ENCODE measurements at regions not wholly inside any gene's neighbourhood (a gene's known extent, or its start where the extent isn't known, plus 50 kb on each side); places are given as distances from the start of the nearest gene placed in this dataset.
"Not testable (repeated sequence)": the region's sequence is repeated elsewhere in the genome, so short reads cannot be mapped to it uniquely, and the experiment has no call there.

- ChIA-PET CTCF (no interaction called here), POLR2A (no interaction called here)
- Histone ChIP-seq H3K27me3 (replicated peaks in 2 of 5; ENCODE audit: control insufficient read depth in 4 of 5, insufficient read depth in 5 of 5, low read length in 4 of 5) (peaks cover 0 to 4% (median 0%) of the 10 kb centered on the region in 5 experiments), H3K36me3 (ENCODE audit: control insufficient read depth in 4 of 4, insufficient read depth in 4 of 4, low read length in 3 of 4) (no peaks in the 10 kb centered on the region), H3K9me3 (ENCODE audit: control extremely low read depth in 1 of 5, control insufficient read depth in 4 of 5, insufficient read depth in 2 of 5, low read depth in 1 of 5, low read length in 4 of 5) (no peaks in the 10 kb centered on the region), H3K4me1 (ENCODE audit: control extremely low read depth in 1 of 4, control insufficient read depth in 4 of 4, insufficient read depth in 4 of 4, low read length in 3 of 4) (no peaks in the 10 kb centered on the region), H3K4me3 (ENCODE audit: control insufficient read depth in 1 of 7, extremely low read depth in 1 of 7, insufficient read depth in 4 of 7, low read depth in 2 of 7, low read length in 6 of 7) (no peak overlapping the region), H3K27ac (ENCODE audit: insufficient read depth in 1 of 2, low read depth in 1 of 2, low read length in 2 of 2, poor library complexity in 1 of 2, severe bottlenecking in 2 of 2) (no peak overlapping the region)
- no peak for DNase-seq
Measured at GRCh38 chr2:53610260-53610659, 157.3 kb upstream of the CHAC2 start.

- no peak overlapping the region for H3K4me3 ChIP-seq (ENCODE audit: control insufficient read depth in 1 of 7, extremely low read depth in 1 of 7, insufficient read depth in 4 of 7, low read depth in 2 of 7, low read length in 6 of 7)
- H3K4me1 ChIP-seq (ENCODE audit: control extremely low read depth in 1 of 4, control insufficient read depth in 4 of 4, insufficient read depth in 4 of 4, low read length in 3 of 4): no peaks in the 10 kb centered on the region
- H3K9me3 ChIP-seq (ENCODE audit: control extremely low read depth in 1 of 5, control insufficient read depth in 4 of 5, insufficient read depth in 2 of 5, low read depth in 1 of 5, low read length in 4 of 5): no peaks in the 10 kb centered on the region
- no peaks in the 10 kb centered on the region for H3K36me3 ChIP-seq (ENCODE audit: control insufficient read depth in 4 of 4, insufficient read depth in 4 of 4, low read length in 3 of 4)
- CTCF ChIA-PET: no interaction called here
- peaks cover 0 to 4% (median 0%) of the 10 kb centered on the region in 5 experiments for H3K27me3 ChIP-seq (replicated peaks in 2 of 5; ENCODE audit: control insufficient read depth in 4 of 5, insufficient read depth in 5 of 5, low read length in 4 of 5)
- POLR2A ChIA-PET: no interaction called here
- DNase-seq: no peak
- 100% methylated on average over 3 of the region's 6 CpGs for WGBS (ENCODE audit: insufficient coverage)
- no peak overlapping the region for H3K27ac ChIP-seq (ENCODE audit: insufficient read depth in 1 of 2, low read depth in 1 of 2, low read length in 2 of 2, poor library complexity in 1 of 2, severe bottlenecking in 2 of 2)
Measured at GRCh38 chr2:53609551-53609950, 158.1 kb upstream of the CHAC2 start.

GRCh38 chr2:53608293-53608692, 159.3 kb upstream of the CHAC2 start:
- Histone ChIP-seq H3K27me3 (replicated peaks in 2 of 5; ENCODE audit: control insufficient read depth in 4 of 5, insufficient read depth in 5 of 5, low read length in 4 of 5) (peaks cover 0 to 4% (median 0%) of the 10 kb centered on the region in 5 experiments), H3K4me3 (ENCODE audit: control insufficient read depth in 1 of 7, extremely low read depth in 1 of 7, insufficient read depth in 4 of 7, low read depth in 2 of 7, low read length in 6 of 7) (no peak overlapping the region), H3K4me1 (ENCODE audit: control extremely low read depth in 1 of 4, control insufficient read depth in 4 of 4, insufficient read depth in 4 of 4, low read length in 3 of 4) (no peaks in the 10 kb centered on the region), H3K9me3 (ENCODE audit: control extremely low read depth in 1 of 5, control insufficient read depth in 4 of 5, insufficient read depth in 2 of 5, low read depth in 1 of 5, low read length in 4 of 5) (no peaks in the 10 kb centered on the region), H3K36me3 (ENCODE audit: control insufficient read depth in 4 of 4, insufficient read depth in 4 of 4, low read length in 3 of 4) (no peaks in the 10 kb centered on the region), H3K27ac (ENCODE audit: insufficient read depth in 1 of 2, low read depth in 1 of 2, low read length in 2 of 2, poor library complexity in 1 of 2, severe bottlenecking in 2 of 2) (no peak overlapping the region)
- DNase-seq: no peak
- POLR2A ChIA-PET: no interaction called here
- CTCF ChIA-PET: no interaction called here
- WGBS (ENCODE audit: insufficient coverage): 96% methylated on average over 4 of the region's 5 CpGs

GRCh38 chr2:53600815-53601214, 166.8 kb upstream of the CHAC2 start:
- Histone ChIP-seq H3K4me3 (ENCODE audit: control insufficient read depth in 1 of 7, extremely low read depth in 1 of 7, insufficient read depth in 4 of 7, low read depth in 2 of 7, low read length in 6 of 7) (no peak overlapping the region), H3K27ac (ENCODE audit: insufficient read depth in 1 of 2, low read depth in 1 of 2, low read length in 2 of 2, poor library complexity in 1 of 2, severe bottlenecking in 2 of 2) (no peak overlapping the region), H3K4me1 (ENCODE audit: control extremely low read depth in 1 of 4, control insufficient read depth in 4 of 4, insufficient read depth in 4 of 4, low read length in 3 of 4) (no peaks in the 10 kb centered on the region), H3K27me3 (replicated peaks in 2 of 5; ENCODE audit: control insufficient read depth in 4 of 5, insufficient read depth in 5 of 5, low read length in 4 of 5) (no peaks in the 10 kb centered on the region), H3K36me3 (ENCODE audit: control insufficient read depth in 4 of 4, insufficient read depth in 4 of 4, low read length in 3 of 4) (no peaks in the 10 kb centered on the region), H3K9me3 (ENCODE audit: control extremely low read depth in 1 of 5, control insufficient read depth in 4 of 5, insufficient read depth in 2 of 5, low read depth in 1 of 5, low read length in 4 of 5) (no peaks in the 10 kb centered on the region)
- CTCF ChIA-PET: no interaction called here
- POLR2A ChIA-PET: no interaction called here
- WGBS (ENCODE audit: insufficient coverage): 100% methylated on average over 3 of the region's 3 CpGs
- DNase-seq: no peak

GRCh38 chr2:53586733-53587612, 180.6 kb upstream of the CHAC2 start:
- POLR2A ChIA-PET; H3K4me1 ChIP-seq (ENCODE audit: control extremely low read depth in 1 of 4, control insufficient read depth in 4 of 4, insufficient read depth in 4 of 4, low read length in 3 of 4); H3K36me3 ChIP-seq (ENCODE audit: control insufficient read depth in 4 of 4, insufficient read depth in 4 of 4, low read length in 3 of 4); H3K27me3 ChIP-seq (replicated peaks in 2 of 5; ENCODE audit: control insufficient read depth in 4 of 5, insufficient read depth in 5 of 5, low read length in 4 of 5); H3K4me3 ChIP-seq (ENCODE audit: control insufficient read depth in 1 of 7, extremely low read depth in 1 of 7, insufficient read depth in 4 of 7, low read depth in 2 of 7, low read length in 6 of 7); H3K9me3 ChIP-seq (ENCODE audit: control extremely low read depth in 1 of 5, control insufficient read depth in 4 of 5, insufficient read depth in 2 of 5, low read depth in 1 of 5, low read length in 4 of 5); CTCF ChIA-PET; DNase-seq; H3K27ac ChIP-seq (ENCODE audit: insufficient read depth in 1 of 2, low read depth in 1 of 2, low read length in 2 of 2, poor library complexity in 1 of 2, severe bottlenecking in 2 of 2): not testable (repeated sequence)
- 91% methylated on average over 35 of the region's 38 CpGs for WGBS (ENCODE audit: insufficient coverage)

- Histone ChIP-seq H3K36me3 (ENCODE audit: control insufficient read depth in 4 of 4, insufficient read depth in 4 of 4, low read length in 3 of 4) (no peaks in the 10 kb centered on the region), H3K4me1 (ENCODE audit: control extremely low read depth in 1 of 4, control insufficient read depth in 4 of 4, insufficient read depth in 4 of 4, low read length in 3 of 4) (no peaks in the 10 kb centered on the region), H3K27ac (ENCODE audit: insufficient read depth in 1 of 2, low read depth in 1 of 2, low read length in 2 of 2, poor library complexity in 1 of 2, severe bottlenecking in 2 of 2) (no peak overlapping the region), H3K4me3 (ENCODE audit: control insufficient read depth in 1 of 7, extremely low read depth in 1 of 7, insufficient read depth in 4 of 7, low read depth in 2 of 7, low read length in 6 of 7) (no peak overlapping the region), H3K9me3 (ENCODE audit: control extremely low read depth in 1 of 5, control insufficient read depth in 4 of 5, insufficient read depth in 2 of 5, low read depth in 1 of 5, low read length in 4 of 5) (no peaks in the 10 kb centered on the region), H3K27me3 (replicated peaks in 2 of 5; ENCODE audit: control insufficient read depth in 4 of 5, insufficient read depth in 5 of 5, low read length in 4 of 5) (no peaks in the 10 kb centered on the region)
- no peak for DNase-seq
- ChIA-PET CTCF (interaction anchor here (1.0 kb wide), 1 partner anchor 8 kb away, joined by 3 read pairs; no protein-coding TSS in a partner anchor), POLR2A (no interaction called here)
- WGBS (ENCODE audit: insufficient coverage): 90% methylated on average over 2 of the region's 5 CpGs
Measured at GRCh38 chr2:53584986-53585385, 182.6 kb upstream of the CHAC2 start.

- Histone ChIP-seq H3K27me3 (replicated peaks in 2 of 5; ENCODE audit: control insufficient read depth in 4 of 5, insufficient read depth in 5 of 5, low read length in 4 of 5) (no peaks in the 10 kb centered on the region), H3K36me3 (ENCODE audit: control insufficient read depth in 4 of 4, insufficient read depth in 4 of 4, low read length in 3 of 4) (no peaks in the 10 kb centered on the region), H3K4me1 (ENCODE audit: control extremely low read depth in 1 of 4, control insufficient read depth in 4 of 4, insufficient read depth in 4 of 4, low read length in 3 of 4) (no peaks in the 10 kb centered on the region), H3K27ac (ENCODE audit: insufficient read depth in 1 of 2, low read depth in 1 of 2, low read length in 2 of 2, poor library complexity in 1 of 2, severe bottlenecking in 2 of 2) (no peak overlapping the region), H3K9me3 (ENCODE audit: control extremely low read depth in 1 of 5, control insufficient read depth in 4 of 5, insufficient read depth in 2 of 5, low read depth in 1 of 5, low read length in 4 of 5) (no peaks in the 10 kb centered on the region), H3K4me3 (ENCODE audit: control insufficient read depth in 1 of 7, extremely low read depth in 1 of 7, insufficient read depth in 4 of 7, low read depth in 2 of 7, low read length in 6 of 7) (no peak overlapping the region)
- 100% methylated on average over 2 of the region's 3 CpGs for WGBS (ENCODE audit: insufficient coverage)
- ChIA-PET POLR2A (no interaction called here), CTCF (no interaction called here)
- no peak for DNase-seq
Measured at GRCh38 chr2:53583583-53583982, 184.0 kb upstream of the CHAC2 start.

Data from common myeloid progenitor, CD34-positive (primary cell).